ENCODE measurements at regions not wholly inside any gene's neighbourhood (a gene's known extent, or its start where the extent isn't known, plus 50 kb on each side); places are given as distances from the start of the nearest gene placed in this dataset. TPM values are rescaled to one million over a fixed set of nuclear protein-coding genes. Genes with fewer than 3 reads are reported as not detected.

Small RNAs in the stretch of these regions (small RNA-seq; reads per million reads assigned to genes)
- not detected for gene RNU6-316P (ENCODE audit: insufficient read length, low read depth, low replicate concordance)

All from B cell (primary cell).